ENCODE measurements at regions not wholly inside any gene's neighbourhood (a gene's known extent, or its start where the extent isn't known, plus 50 kb on each side); places are given as distances from the start of the nearest gene placed in this dataset.

DNA sequence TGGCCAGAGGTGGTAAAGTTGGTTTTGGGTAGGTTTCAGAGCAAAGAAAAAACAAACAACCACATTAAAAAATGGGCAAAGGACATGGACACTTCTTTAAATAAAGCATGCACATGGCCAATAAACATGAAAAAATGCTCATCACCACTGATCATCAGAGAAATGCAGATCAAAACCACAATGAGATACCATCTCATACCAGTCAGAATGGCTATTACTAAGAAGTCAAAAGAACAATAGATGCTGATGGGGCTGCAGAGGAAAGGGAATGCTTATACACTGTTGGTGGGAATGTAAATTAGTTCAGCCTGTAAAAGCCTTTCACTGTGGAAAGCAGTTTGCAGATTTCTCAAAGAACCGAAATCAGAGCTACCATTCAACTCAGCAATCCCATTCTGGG is 598.4 kb upstream of the SOX9 start:
- no peak for TF ChIP-seq ZNF274 (IDR thresholded peaks at IDR 0.05; ENCODE audit: low read depth, low read length)

GRCh38 chr17:71527311-71527710 is 593.5 kb upstream of the SOX9 start:
- no peak for TF ChIP-seq ZNF274 (IDR thresholded peaks at IDR 0.05; ENCODE audit: low read depth, low read length)
- no peak overlapping the region for H3K4me3 ChIP-seq (ENCODE audit: low read length)

More for the DNA sequence above, 598.4 kb upstream of the SOX9 start:
- H3K4me3 ChIP-seq (ENCODE audit: low read length): no peak overlapping the region

DNA sequence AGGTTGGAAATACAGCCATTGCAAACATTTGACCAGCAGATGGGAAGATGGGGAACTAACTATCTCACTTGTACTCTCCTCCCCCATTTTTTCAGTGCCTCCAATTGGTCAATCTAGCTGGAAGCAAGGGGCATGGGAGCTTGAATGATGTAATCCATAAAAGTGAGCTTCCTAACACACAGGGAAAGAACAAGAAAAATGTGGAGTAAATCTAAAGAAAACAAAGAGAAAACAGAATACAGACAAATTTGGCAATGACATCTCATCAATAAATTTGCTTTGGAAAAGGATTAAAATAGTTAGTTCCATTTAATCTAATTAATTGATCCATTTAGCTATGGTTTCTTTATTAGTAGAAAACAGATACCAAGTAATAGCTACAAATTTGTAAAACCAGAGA is 592.6 kb upstream of the SOX9 start:
- H3K4me3 ChIP-seq (ENCODE audit: low read length): no peak overlapping the region
- TF ChIP-seq ZNF274 (IDR thresholded peaks at IDR 0.05; ENCODE audit: low read depth, low read length): no peak

DNA sequence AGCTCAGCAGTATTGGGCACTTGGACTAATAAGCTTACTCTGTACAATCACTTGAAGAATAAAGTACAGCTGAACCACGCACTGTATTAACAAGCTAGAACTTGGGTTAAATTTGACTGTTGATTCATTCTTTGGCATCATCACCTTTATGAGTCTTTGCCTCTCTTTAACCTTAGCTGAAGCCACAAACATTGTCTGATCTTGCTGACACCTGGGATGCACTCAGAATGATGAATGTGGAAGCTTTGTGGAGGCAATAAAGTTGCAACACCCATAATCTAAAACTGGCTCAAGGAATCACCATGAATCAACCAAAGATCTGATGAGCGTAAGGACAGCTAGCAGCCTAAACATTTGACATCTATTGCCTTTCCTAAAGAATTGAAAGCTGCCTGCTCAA is 590.6 kb upstream of the SOX9 start:
- TF ChIP-seq ZNF274 (IDR thresholded peaks at IDR 0.05; ENCODE audit: low read depth, low read length): no peak
- H3K4me3 ChIP-seq (ENCODE audit: low read length): no peak overlapping the region

DNA sequence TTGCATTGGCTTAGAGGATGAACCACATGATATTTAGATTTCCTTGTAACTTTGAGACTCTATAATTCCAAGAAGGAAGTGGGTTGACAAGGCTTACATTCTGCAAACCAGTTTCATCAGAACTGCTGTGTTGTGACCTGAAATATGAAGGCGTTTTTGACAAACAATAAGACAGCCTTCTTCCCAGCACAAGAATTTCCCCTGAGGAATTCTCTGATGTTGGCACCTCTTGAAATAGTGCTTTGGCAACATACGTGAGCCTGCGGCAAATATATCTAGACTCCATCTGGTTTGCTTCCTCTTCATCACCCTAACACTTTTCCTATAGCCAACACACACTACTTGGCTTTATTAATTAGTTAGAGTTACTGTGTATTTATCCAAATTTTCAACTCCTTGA is 585.5 kb upstream of the SOX9 start:
- no peak overlapping the region for H3K4me3 ChIP-seq (ENCODE audit: low read length)
- no peak for TF ChIP-seq ZNF274 (IDR thresholded peaks at IDR 0.05; ENCODE audit: low read depth, low read length)

DNA sequence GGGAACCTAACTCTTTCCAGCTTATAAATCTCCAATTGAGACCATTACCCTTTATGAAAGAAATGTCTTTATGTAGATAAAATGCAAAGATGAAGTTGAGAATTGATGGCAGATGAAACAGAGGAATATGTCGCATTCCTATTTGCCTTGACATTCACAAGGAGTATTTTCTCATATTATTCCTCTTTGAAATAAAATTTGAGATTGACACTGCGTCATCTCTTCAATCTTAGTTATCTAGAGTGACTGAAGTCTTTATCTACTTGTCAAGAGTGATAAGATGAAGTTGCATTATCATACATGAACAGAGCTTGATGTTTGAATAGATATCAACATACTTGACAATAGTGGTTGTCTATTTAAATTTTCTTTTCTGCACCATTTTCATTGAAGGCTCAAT is 574.4 kb upstream of the SOX9 start:
- H3K4me3 ChIP-seq (ENCODE audit: low read length): no peak overlapping the region
- no peak for TF ChIP-seq ZNF274 (IDR thresholded peaks at IDR 0.05; ENCODE audit: low read depth, low read length)

DNA sequence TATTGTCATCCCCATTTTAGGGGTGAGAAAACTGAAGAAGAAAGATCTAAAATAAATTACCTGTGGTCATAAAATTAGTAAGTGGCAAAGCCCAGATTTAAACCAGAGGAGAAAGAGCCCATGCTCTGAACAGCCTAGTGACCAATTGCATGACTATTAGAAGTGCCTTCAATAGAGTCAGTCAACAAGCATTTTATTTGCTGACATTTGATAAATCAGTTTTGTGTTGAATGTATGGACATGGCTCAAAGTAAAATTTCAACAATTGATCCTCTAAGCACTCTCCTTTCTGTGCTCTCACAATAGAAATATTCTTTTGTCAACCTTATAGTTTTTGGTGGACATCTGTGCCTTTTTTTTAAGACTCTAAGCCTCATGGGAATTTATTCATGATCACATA is 572.9 kb upstream of the SOX9 start:
- no peak for TF ChIP-seq ZNF274 (IDR thresholded peaks at IDR 0.05; ENCODE audit: low read depth, low read length)
- no peak overlapping the region for H3K4me3 ChIP-seq (ENCODE audit: low read length)

- no peak for TF ChIP-seq ZNF274 (IDR thresholded peaks at IDR 0.05; ENCODE audit: low read depth, low read length)
- H3K4me3 ChIP-seq (ENCODE audit: low read length): no peak overlapping the region
Measured at GRCh38 chr17:71548540-71549190, 572.2 kb upstream of the SOX9 start.

DNA sequence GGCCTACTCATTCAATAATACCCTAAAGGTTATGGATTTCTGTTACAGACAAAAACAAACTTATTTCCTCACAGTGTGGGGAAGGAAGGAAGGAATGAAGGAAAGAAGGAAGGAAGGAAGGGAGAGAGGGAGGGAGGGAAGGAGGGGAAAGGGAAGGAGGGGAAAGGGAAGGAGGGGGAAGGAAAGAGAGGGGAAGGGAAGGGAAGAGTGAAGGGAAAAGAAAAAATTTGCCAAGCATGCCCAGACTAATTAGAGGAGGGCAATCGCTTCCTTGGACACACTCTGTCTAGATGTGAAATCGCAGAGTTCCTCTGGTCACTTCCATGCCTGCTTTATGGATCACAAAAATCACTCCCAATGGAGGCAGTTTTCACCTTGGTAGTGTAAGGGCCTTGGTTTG is 570.1 kb upstream of the SOX9 start:
- H3K4me3 ChIP-seq (ENCODE audit: low read length): no peak overlapping the region
- TF ChIP-seq ZNF274 (IDR thresholded peaks at IDR 0.05; ENCODE audit: low read depth, low read length): no peak

DNA sequence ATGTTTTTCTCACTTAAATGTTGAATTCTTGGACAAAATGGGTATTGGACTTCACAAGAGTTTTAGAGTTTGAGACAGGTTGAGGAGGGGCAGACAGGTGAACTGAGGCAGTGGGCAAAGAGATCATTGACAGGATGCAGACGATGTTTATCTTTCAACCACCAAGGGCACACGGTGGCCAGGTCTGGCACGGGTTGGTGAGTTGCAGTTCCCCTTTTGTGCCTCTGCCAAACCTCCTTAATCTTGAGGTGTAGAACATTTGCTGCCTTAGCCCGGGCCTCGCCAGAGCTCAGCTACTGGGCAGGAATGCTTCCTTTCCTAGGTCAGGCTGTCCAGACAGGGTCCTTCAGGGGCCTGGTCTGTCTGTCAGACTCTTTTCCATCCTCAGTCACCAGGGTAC is 567.4 kb upstream of the SOX9 start:
- TF ChIP-seq ZNF274 (IDR thresholded peaks at IDR 0.05; ENCODE audit: low read depth, low read length): no peak
- H3K4me3 ChIP-seq (ENCODE audit: low read length): no peak overlapping the region

DNA sequence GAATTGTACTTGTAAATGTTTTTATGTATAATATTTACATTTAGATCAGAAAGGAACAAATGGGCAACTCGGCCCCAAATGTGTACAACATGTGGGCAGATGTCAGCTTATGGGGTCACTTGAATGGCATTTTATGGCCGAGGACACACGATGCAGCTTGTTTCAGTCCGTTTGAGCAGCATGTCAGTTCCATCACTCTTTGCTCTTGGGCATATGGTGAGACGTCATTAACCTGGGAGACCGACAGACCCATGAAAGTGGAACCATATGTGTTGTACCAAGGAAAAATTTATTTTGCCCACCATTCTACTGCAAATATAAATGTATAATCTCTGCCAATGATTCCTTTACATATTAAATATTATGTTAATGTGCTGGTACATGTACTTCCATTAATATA is 561.9 kb upstream of the SOX9 start:
- TF ChIP-seq ZNF274 (IDR thresholded peaks at IDR 0.05; ENCODE audit: low read depth, low read length): no peak
- no peak overlapping the region for H3K4me3 ChIP-seq (ENCODE audit: low read length)

DNA sequence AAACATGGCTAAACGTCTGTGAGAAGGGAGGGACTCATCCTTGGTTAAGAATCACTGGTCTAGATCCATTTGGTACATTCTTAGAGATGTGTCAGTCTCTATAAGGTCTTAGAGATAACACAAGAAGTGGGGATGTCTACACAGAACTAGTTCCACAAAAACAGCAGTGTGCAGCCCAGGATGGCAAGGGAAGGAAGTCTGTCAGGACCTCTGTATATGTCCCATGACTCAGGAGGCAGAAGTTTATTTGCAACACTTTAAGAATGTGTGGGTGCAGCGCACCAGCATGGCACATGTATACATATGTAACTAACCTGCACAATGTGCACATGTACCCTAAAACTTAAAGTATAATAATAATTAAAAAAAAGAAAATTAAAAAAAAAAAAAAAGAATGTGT is 548.5 kb upstream of the SOX9 start:
- TF ChIP-seq ZNF274 (IDR thresholded peaks at IDR 0.05; ENCODE audit: low read depth, low read length): no peak
- no peak overlapping the region for H3K4me3 ChIP-seq (ENCODE audit: low read length)

GRCh38 chr17:71578446-71578845 is 542.4 kb upstream of the SOX9 start:
- TF ChIP-seq ZNF274 (IDR thresholded peaks at IDR 0.05; ENCODE audit: low read depth, low read length): no peak

DNA sequence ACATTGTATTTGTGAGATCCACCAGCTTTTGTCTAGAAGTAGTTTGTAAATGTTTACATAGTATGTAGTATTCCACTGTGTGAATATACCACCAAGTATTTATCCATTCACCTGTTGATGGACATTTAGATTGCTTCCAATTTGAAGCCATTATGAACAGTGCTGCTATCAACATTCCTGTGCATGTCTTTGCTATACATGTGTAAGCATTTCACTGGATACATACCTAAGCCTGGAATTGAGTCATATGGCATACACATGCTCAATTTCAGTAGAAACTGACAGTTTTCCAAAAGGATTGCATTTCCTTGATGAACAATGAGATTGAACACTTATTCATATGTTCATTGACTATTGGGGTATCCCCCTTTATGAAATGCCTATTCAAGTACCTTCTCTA is 540.6 kb upstream of the SOX9 start:
- H3K4me3 ChIP-seq (ENCODE audit: low read length): no peak overlapping the region
- TF ChIP-seq ZNF274 (IDR thresholded peaks at IDR 0.05; ENCODE audit: low read depth, low read length): no peak

More at GRCh38 chr17:71578446-71578845, 542.4 kb upstream of the SOX9 start:
- H3K4me3 ChIP-seq (ENCODE audit: low read length): no peak overlapping the region

DNA sequence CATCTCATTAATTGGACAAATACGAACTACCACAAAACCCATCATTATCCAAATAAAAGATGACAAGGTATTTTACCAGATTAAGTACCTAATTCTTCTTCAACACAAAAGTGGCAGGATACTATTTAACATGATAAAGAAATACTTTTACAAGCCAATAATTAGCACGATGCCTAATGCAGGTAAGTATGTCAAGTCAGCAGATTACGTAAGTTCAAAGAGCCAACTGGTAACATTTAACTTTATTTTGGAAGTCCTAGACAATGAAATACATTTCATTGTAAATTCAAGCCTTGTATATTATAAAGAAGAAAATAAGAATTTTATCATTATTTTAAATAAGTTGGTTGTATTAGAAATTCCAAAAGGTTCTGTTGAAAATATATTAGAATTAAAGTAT is 535.3 kb upstream of the SOX9 start:
- no peak for TF ChIP-seq ZNF274 (IDR thresholded peaks at IDR 0.05; ENCODE audit: low read depth, low read length)
- H3K4me3 ChIP-seq (ENCODE audit: low read length): no peak overlapping the region

DNA sequence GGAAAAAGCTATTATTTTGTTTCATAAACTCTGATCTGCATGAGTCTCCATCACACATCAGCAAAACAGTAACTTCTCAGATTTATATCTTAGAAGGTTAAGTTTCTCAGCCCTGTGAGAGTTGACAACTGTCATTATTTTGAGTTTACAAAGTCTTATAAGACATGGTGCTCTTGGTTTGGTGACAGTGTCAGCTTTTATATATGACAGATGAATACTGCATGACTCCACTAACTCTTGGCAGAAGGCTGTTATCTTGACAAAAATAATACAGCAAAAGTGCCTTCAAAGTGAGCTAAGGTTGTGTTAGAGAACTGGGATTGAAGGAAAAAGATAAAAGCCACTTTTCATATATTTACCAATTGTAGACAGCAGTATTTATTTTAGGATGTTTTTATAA is 528.4 kb upstream of the SOX9 start:
- H3K4me3 ChIP-seq (ENCODE audit: low read length): no peak overlapping the region
- TF ChIP-seq ZNF274 (IDR thresholded peaks at IDR 0.05; ENCODE audit: low read depth, low read length): no peak

Data from GM08714 (cell line).